ENCODE measurements at regions not wholly inside any gene's neighbourhood (a gene's known extent, or its start where the extent isn't known, plus 50 kb on each side); places are given as distances from the start of the nearest gene placed in this dataset.

GRCh38 chr1:10915594-10915993 is 96.9 kb upstream of the TARDBP start:
- TF ChIP-seq ZBTB7A (IDR thresholded peaks at IDR 0.05; ENCODE audit: low read depth) (no peak), MAX (IDR thresholded peaks at IDR 0.05) (no peak), CREB1 (IDR thresholded peaks at IDR 0.05; ENCODE audit: low read depth) (no peak), RAD21 (IDR thresholded peaks at IDR 0.05; ENCODE audit: low read depth) (no peak), CEBPB (IDR thresholded peaks at IDR 0.05) (no peak), TEAD4 (IDR thresholded peaks at IDR 0.05) (no peak), REST (IDR thresholded peaks at IDR 0.05; ENCODE audit: low read depth) (no peak), TAF1 (IDR thresholded peaks at IDR 0.05; ENCODE audit: low read depth) (no peak), NFIC (IDR thresholded peaks at IDR 0.05) (no peak), TCF12 (IDR thresholded peaks at IDR 0.05; ENCODE audit: low read depth) (no peak), YY1 (IDR thresholded peaks at IDR 0.05; ENCODE audit: low read depth) (no peak), EP300 (IDR thresholded peaks at IDR 0.05; ENCODE audit: borderline replicate concordance) (no peak)

All from Ishikawa (cell line).